HG03442 (cell line): ENCODE measurements at regions not wholly inside any gene's neighbourhood (a gene's known extent, or its start where the extent isn't known, plus 50 kb on each side); places are given as distances from the start of the nearest gene placed in this dataset.
"Not testable (repeated sequence)": the region's sequence is repeated elsewhere in the genome, so short reads cannot be mapped to it uniquely, and the experiment has no call there.

ENCODE experiments used
- ATAC-seq: cut with Tn5 transposase; IDR thresholded peaks from one replicate; pipeline ENCODE4 v1.9.1; 2021; ENCODE audit warnings: mild to moderate bottlenecking, moderate library complexity; ENCODE audit not compliant: unreplicated experiment

DNA sequence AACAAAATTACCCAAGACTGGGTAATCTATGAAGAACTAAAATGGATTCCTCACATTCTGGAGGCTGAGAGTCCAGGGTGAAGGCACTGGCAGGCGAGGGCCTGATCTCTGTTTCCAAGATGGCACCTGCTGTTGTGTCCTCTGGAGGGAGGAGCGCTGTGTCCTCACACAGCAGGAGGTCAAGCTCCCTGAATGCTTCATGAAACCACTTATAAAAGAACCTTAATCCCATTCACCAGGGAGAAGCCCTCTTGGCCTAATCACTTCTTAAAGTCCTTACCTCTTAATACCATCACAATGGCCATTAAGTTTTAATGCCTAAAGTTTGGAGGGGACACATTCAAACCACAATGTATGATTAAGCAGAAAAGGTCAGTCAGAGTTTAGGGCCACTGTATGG is 172.4 kb downstream of the EMP1 start:
- ATAC-seq: no peak

- ATAC-seq: no peak
These were observed 171.9 kb downstream of the EMP1 start for GRCh38 chr12:13368431-13368830.

- ATAC-seq: no peak
These were observed 171.4 kb downstream of the EMP1 start for GRCh38 chr12:13367973-13368372.

- ATAC-seq: no peak
These were observed 169.3 kb downstream of the EMP1 start for GRCh38 chr12:13365748-13366366.

DNA sequence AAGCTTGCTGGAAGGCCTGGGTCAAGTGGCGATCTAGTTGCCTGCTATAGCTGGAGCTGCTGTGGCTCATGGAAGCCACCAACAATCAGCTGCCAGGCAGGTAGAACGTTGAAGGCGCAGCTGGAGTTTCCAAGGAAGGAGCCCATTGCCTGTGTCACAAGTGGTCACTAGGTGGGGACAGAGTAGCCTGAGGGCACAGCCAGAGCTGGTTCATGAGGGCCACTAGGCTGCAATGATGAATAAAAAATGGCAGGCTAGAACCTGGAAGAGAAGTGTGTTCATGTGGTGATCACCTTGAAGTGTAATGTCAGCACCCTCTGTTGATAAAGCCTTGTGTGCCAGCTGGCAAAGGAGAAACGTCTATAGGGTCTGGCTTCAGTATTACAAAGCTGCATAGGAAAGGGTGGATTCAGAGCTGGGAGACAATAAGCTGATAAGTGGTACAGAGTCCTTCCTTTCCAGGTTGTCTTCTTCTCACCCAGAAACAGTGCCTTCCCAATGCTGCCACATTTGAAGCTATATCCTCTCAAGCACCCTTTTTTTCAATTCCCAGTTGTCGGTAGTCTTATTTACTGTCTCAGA is 165.8 kb downstream of the EMP1 start:
- peak; percentile 97 for ATAC-seq

GRCh38 chr12:13359636-13360035 is 163.1 kb downstream of the EMP1 start:
- no peak for ATAC-seq

DNA sequence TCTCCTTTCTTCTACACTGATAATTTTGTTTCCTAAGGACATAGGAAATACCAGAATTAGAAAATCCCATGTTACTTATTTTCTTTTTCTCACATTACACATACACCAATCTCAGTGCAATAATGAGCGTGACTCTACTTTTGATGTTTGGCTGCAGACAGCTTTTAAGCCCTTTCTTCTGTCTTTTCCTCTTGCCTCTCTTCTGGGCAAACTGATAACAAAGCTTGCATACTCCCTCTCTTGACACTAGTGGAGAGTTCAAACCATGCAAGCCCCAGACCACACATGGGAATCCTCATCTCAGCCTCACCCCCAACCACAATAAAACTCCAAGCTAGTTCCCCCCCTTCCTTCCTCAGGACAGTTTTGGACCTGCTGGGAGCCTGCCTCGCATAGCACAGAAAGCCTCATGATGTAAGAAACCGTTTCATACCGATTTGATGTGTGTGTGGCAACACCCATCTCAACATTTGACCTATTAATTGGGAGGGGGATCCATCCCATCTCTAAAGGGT is 161.9 kb downstream of the EMP1 start:
- no peak for ATAC-seq

GRCh38 chr12:13350946-13351345 is 154.4 kb downstream of the EMP1 start:
- no peak for ATAC-seq

- ATAC-seq: no peak
These were observed 153.9 kb downstream of the EMP1 start for GRCh38 chr12:13350381-13350780.

- no peak for ATAC-seq
These were observed 151.9 kb downstream of the EMP1 start for GRCh38 chr12:13348464-13348863.

DNA sequence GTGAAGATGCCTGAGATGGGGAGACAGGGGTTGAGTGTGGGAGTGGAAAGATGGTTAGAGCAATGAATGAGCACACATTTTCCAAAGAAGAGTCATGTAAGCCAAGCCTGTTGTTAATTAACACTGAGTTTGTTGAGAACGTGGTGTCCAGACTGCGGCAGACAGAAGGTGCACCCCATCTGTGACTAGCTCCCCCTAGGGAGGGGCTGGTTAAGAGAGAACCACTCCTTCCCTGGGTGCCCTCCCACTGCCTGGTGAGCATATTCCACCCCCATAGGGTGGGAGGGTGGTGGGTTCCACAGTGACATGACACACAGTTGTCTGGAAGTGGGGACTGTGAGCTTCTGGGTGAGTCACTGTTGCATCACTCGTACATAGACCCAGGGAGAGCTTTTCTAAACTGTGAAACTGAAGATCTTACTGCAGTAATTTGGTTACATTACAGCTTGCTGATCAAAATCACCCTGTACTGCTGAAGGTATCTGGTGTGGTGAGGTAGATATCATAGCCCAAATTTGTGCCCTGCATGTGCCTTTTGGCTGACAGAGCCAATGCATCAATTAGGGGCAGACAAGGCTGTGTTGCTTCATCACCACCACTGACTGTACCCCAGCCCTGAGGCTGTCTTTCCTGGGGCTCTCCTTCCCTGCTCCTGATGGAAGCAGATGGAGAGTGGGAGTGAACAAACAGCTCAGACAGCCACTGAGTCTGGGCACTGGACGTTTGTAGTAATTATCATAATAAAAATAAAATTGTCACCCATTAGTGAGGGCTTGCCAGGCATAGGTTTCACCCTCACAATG is 150.9 kb downstream of the EMP1 start:
- ATAC-seq: no peak

DNA sequence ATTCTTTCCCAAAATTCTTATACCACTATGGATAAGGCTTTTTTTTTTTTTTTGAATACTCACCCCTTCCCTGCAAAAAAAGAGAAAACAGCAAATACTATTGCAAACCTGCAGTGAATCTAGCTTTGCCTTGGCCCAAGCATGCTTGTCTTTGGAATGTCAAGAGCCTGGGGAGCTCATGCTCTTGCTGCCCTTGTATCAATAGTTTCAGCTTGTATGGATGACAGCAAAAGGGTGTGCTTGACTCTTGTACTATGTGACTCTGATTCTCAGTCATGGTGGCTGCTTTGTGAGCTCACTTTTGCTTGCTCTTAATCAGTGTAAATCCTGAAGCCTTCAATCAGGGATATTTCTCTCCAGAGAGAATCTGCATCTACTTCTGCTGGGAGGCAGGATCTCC is 149.2 kb downstream of the EMP1 start:
- ATAC-seq: no peak

GRCh38 chr12:13343375-13343774 is 146.8 kb downstream of the EMP1 start:
- ATAC-seq: no peak

GRCh38 chr12:13342971-13343370 is 146.4 kb downstream of the EMP1 start:
- ATAC-seq: no peak

GRCh38 chr12:13340149-13340548 is 143.6 kb downstream of the EMP1 start:
- no peak for ATAC-seq

DNA sequence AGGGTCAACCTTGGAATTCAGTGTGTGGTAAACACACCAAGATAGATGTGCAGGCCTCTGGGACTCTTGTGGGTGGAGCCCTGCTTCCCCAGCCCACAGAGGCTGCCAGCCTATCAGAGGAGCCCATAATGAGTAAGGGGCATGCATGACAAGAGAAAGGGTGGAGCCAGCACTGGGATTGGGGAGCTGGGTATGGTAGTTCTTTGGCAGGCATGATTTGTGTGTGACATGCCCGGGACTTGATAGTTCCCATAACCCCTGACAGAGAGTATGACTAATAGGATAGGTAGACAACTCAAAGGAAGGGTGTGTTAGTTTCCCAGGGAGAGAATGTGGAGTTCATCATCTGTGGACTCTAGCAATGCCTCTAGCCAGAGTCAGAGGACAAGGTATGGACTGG is 143.0 kb downstream of the EMP1 start:
- ATAC-seq: no peak

DNA sequence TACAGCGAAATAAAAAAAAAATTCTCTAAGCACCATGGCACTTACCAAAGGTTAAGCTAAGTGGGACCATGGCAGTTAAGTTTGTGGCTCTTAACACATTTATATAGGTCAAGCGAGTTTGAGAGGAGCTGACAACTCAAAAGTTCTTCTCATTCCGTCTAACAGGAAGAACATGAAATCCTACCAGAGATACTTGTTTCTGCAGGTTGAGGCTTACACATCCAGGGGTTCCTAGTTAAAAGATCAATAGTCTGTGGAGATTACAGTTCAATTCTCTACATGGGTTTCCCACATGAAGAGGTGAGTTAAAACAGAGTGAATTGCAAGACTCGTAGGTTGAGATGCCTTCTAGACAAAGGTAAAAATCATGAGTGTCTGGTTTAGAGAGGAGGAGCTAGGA is 142.6 kb downstream of the EMP1 start:
- ATAC-seq: no peak

- no peak for ATAC-seq
These were observed 141.3 kb downstream of the EMP1 start for GRCh38 chr12:13337791-13338190.

- ATAC-seq: no peak
These were observed 139.7 kb downstream of the EMP1 start for GRCh38 chr12:13336216-13336615.

DNA sequence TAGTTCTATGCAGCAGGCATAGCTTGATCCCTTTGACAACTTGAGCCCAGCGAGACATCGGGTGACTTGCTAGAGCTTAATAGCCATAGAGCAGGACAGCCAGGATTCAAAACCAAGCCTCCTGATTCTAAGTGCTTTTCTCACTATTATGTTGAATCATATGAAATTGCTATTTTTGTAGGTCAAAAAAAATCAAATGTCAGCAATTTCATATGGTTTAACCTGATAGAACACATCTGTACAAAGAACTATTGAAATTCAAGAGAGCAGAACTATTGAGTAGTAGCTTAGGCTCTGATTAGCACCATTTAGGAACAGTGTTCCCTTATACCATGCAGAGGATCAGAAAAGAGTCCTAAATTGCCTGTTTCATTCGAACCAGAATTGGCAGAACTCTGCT is 132.0 kb downstream of the EMP1 start:
- no peak for ATAC-seq

- ATAC-seq: no peak
These were observed 129.6 kb downstream of the EMP1 start for GRCh38 chr12:13326076-13326475.

GRCh38 chr12:13325037-13325436 is 128.5 kb downstream of the EMP1 start:
- not testable (repeated sequence) for ATAC-seq
